ENCODE measurements at regions not wholly inside any gene's neighbourhood (a gene's known extent, or its start where the extent isn't known, plus 50 kb on each side); places are given as distances from the start of the nearest gene placed in this dataset.
"Not testable (repeated sequence)": the region's sequence is repeated elsewhere in the genome, so short reads cannot be mapped to it uniquely, and the experiment has no call there.

DNA sequence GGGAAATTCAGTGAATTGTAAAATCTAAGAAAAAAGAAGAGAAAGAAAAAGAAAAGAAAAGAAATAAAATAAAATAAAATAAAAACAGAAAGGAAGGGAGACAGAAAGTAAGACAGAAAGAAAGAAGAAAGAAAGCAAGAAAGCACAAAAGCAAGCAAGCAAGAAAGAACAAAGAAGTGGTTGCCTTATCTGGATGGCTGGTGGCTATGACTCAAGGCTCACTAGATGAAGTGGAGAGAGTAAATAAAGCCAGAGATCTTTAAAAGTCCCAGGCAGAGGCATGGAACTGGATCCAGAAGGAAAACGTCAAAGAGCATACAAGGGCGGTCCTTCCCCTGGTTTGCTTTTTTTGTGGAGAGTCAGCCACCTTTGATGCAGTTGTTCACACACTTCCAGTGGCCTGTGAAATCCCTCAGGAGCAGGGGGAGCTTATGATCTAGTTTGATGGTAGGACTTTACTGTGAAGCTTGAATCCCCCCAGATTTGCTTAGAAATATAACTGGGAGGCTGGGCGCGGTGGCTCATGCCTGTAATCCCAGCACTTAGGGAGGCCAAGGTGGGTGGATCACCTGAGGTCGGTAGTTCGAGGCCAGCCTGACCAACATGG is 176.7 kb upstream of the HMHB1 start:
- no peak for DNase-seq
- no peak for TF ChIP-seq CTCF (IDR thresholded peaks at IDR 0.05; ENCODE audit: low read depth, low read length)
- Histone ChIP-seq H3K4me1 (no peaks in the 10 kb centered on the region), H3K36me3 (no peaks in the 10 kb centered on the region), H3K9me3 (no peaks in the 10 kb centered on the region), H3K4me3 (ENCODE audit: low read depth, low read length) (no peak overlapping the region), H3K27me3 (no peaks in the 10 kb centered on the region)

- H3K4me3 ChIP-seq (ENCODE audit: low read depth, low read length), result no peak overlapping the region
- no peaks in the 10 kb centered on the region for H3K27me3 ChIP-seq
- no peaks in the 10 kb centered on the region for H3K9me3 ChIP-seq
- TF ChIP-seq CTCF (IDR thresholded peaks at IDR 0.05; ENCODE audit: low read depth, low read length), result no peak
- no peak for DNase-seq
- no peaks in the 10 kb centered on the region for H3K36me3 ChIP-seq
- H3K4me1 ChIP-seq, result no peaks in the 10 kb centered on the region
Observed at GRCh38 chr5:143634689-143635088, 177.3 kb upstream of the HMHB1 start.

- DNase-seq, result no peak
- Histone ChIP-seq H3K4me3 (ENCODE audit: low read depth, low read length) (no peak overlapping the region), H3K4me1 (no peaks in the 10 kb centered on the region), H3K36me3 (no peaks in the 10 kb centered on the region), H3K27me3 (no peaks in the 10 kb centered on the region), H3K9me3 (no peaks in the 10 kb centered on the region)
- no peak for TF ChIP-seq CTCF (IDR thresholded peaks at IDR 0.05; ENCODE audit: low read depth, low read length)
Observed at GRCh38 chr5:143629871-143630659, 181.9 kb upstream of the HMHB1 start.

- not testable (repeated sequence) for H3K4me1 ChIP-seq; H3K9me3 ChIP-seq; DNase-seq; H3K27me3 ChIP-seq; H3K4me3 ChIP-seq (ENCODE audit: low read depth, low read length); H3K36me3 ChIP-seq
Observed at GRCh38 chr5:143625048-143625447, 186.9 kb upstream of the HMHB1 start.

- Histone ChIP-seq H3K4me3 (ENCODE audit: low read depth, low read length) (no peak overlapping the region), H3K9me3 (no peaks in the 10 kb centered on the region), H3K36me3 (no peaks in the 10 kb centered on the region), H3K4me1 (no peaks in the 10 kb centered on the region), H3K27me3 (no peaks in the 10 kb centered on the region)
- no peak for DNase-seq
- TF ChIP-seq CTCF (IDR thresholded peaks at IDR 0.05; ENCODE audit: low read depth, low read length), result no peak
Observed at GRCh38 chr5:143624465-143624864, 187.5 kb upstream of the HMHB1 start.

DNA sequence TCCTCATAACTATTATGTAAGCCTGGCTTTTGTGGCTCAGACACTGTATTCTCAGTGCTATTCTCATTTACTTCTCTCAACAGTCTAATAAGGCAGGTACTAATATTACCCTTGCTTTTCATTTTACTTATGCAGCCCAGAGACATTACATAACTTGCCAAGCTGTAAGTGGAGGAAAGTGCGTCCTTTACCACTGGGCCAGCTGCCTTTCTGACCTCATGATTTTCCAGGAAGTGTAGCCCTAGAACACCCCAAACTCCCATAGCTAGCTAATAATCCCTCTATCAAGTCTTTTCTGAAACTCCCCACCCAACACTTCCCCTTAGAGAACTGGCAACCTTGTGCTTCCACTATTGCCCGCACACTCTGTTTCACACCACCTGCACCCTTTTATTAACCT is 192.9 kb upstream of the HMHB1 start:
- no peak for TF ChIP-seq CTCF (IDR thresholded peaks at IDR 0.05; ENCODE audit: low read depth, low read length)
- Histone ChIP-seq H3K27me3 (no peaks in the 10 kb centered on the region), H3K4me1 (no peaks in the 10 kb centered on the region), H3K4me3 (ENCODE audit: low read depth, low read length) (no peak overlapping the region), H3K36me3 (no peaks in the 10 kb centered on the region), H3K9me3 (no peaks in the 10 kb centered on the region)
- no peak for DNase-seq
